ENCODE measurements at regions not wholly inside any gene's neighbourhood (a gene's known extent, or its start where the extent isn't known, plus 50 kb on each side); places are given as distances from the start of the nearest gene placed in this dataset.

DNA sequence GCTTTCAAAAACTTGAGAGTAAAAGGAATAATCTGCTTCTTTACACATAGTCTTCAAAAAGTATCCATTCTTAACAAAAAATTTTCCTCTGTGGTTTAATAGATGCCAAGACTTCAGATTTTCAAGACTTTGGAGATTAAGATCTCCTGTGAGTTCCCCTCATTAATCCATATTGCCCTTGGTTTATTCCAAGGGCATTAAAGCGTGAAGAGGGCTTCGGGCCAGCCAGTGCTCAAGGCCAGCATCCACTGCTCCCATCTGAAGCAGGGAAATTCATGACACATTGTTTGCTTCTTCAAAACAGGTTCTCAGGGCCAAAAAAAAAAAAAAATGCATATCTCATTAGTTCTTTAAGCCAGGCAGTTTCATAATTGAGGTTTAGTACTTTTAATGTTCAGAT lies 137.3 kb upstream of the RHOBTB1 start:
- WGBS (ENCODE audit: missing lambda C conversion rate), result 85% methylated on average over 2 of the region's 2 CpGs
- TF ChIP-seq CTCF (IDR thresholded peaks at IDR 0.05), result no peak
- TF ChIP-seq ZC3H11A (IDR thresholded peaks at IDR 0.05), result no peak
- Histone ChIP-seq H3K9me3 (peaks cover 7% of the 10 kb centered on the region; the same call in 2 of the 3 replicates), H3K4me3 (no peak overlapping the region), H3K27ac (no peak overlapping the region), H3K4me2 (no peak overlapping the region), H3K4me1 (no peaks in the 10 kb centered on the region)
- ATAC-seq (no peak), DNase-seq (ENCODE audit: low read depth in 1 of 2, low spot score in 1 of 2) (no peak), FAIRE-seq (no peak)
- ChIA-PET CTCF (no interaction called here), POLR2A (no interaction called here)

GRCh38 chr10:61078542-61079275 lies 134.7 kb upstream of the RHOBTB1 start:
- H3K9me3 ChIP-seq, result no peaks in the 10 kb centered on the region; the same call in 2 of the 3 replicates
- H3K27ac ChIP-seq, result no peak overlapping the region; a peak in 1 of 6 replicates
- ATAC-seq (no peak), DNase-seq (ENCODE audit: low read depth in 1 of 2, low spot score in 1 of 2) (no peak), FAIRE-seq (no peak)
- ChIA-PET CTCF (interaction anchor here (0.6 kb wide), 1 partner anchor 65 kb away, joined by 3 read pairs; no protein-coding TSS in a partner anchor), POLR2A (no interaction called here)
- 46% methylated on average over 3 of the region's 3 CpGs for WGBS (ENCODE audit: missing lambda C conversion rate)
- H3K4me2 ChIP-seq, result no peak overlapping the region
- no peak for TF ChIP-seq HOXB13 (CRISPR knock-in tag; IDR thresholded peaks at IDR 0.05; ENCODE audit: low read depth)
- no peak for TF ChIP-seq POLR2A (IDR thresholded peaks at IDR 0.05; ENCODE audit: low read length)
- no peak for TF ChIP-seq FOSL2 (IDR thresholded peaks at IDR 0.05)
- no peak for TF ChIP-seq FOSL2 (CRISPR knock-in tag; IDR thresholded peaks at IDR 0.05)
- TF ChIP-seq JUN (IDR thresholded peaks at IDR 0.05), result no peak
- no peak for TF ChIP-seq FOSB (CRISPR knock-in tag; IDR thresholded peaks at IDR 0.05)
- no peak for TF ChIP-seq KDM1A (IDR thresholded peaks at IDR 0.05; ENCODE audit: low read depth)
- TF ChIP-seq HOXA7 (CRISPR knock-in tag; IDR thresholded peaks at IDR 0.05), result no peak
- TF ChIP-seq EP300 (IDR thresholded peaks at IDR 0.05), result no peak
- TF ChIP-seq CHD2 (IDR thresholded peaks at IDR 0.05; ENCODE audit: low read length, partially characterized antibody), result no peak
- TF ChIP-seq, protein P1, sequence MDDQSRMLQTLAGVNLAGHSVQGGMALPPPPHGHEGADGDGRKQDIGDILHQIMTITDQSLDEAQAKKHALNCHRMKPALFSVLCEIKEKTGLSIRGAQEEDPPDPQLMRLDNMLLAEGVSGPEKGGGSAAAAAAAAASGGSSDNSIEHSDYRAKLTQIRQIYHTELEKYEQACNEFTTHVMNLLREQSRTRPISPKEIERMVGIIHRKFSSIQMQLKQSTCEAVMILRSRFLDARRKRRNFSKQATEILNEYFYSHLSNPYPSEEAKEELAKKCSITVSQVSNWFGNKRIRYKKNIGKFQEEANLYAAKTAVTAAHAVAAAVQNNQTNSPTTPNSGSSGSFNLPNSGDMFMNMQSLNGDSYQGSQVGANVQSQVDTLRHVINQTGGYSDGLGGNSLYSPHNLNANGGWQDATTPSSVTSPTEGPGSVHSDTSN (IDR thresholded peaks at IDR 0.05), result no peak
- no peak for TF ChIP-seq RAD21 (conservative IDR thresholded peaks at IDR 0.05 in 1 of 2, IDR thresholded peaks at IDR 0.05 in 1 of 2)
- TF ChIP-seq HEYL (CRISPR knock-in tag; IDR thresholded peaks at IDR 0.05), result no peak
- no peak for TF ChIP-seq SREBF2 (IDR thresholded peaks at IDR 0.05)
- TF ChIP-seq FOXS1 (CRISPR knock-in tag; IDR thresholded peaks at IDR 0.05), result no peak
- TF ChIP-seq CBX2 (IDR thresholded peaks at IDR 0.05; ENCODE audit: borderline replicate concordance, low read depth), result no peak
- TF ChIP-seq ZC3H11A (IDR thresholded peaks at IDR 0.05), result no peak
- no peak for TF ChIP-seq HDAC2 (IDR thresholded peaks at IDR 0.05)
- no peak for TF ChIP-seq RCOR1 (IDR thresholded peaks at IDR 0.05; ENCODE audit: low read depth, low read length)
- TF ChIP-seq, protein P2, sequence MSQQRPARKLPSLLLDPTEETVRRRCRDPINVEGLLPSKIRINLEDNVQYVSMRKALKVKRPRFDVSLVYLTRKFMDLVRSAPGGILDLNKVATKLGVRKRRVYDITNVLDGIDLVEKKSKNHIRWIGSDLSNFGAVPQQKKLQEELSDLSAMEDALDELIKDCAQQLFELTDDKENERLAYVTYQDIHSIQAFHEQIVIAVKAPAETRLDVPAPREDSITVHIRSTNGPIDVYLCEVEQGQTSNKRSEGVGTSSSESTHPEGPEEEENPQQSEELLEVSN (IDR thresholded peaks at IDR 0.05; ENCODE audit: borderline replicate concordance, low read depth), result no peak
- TF ChIP-seq NPAS2 (CRISPR knock-in tag; IDR thresholded peaks at IDR 0.05; ENCODE audit: borderline replicate concordance), result no peak
- H3K4me3 ChIP-seq, result no peak overlapping the region
- no peaks in the 10 kb centered on the region for H3K4me1 ChIP-seq

All from A549 (cell line).